GM23338 (cell line): ENCODE measurements at regions not wholly inside any gene's neighbourhood (a gene's known extent, or its start where the extent isn't known, plus 50 kb on each side); places are given as distances from the start of the nearest gene placed in this dataset.

ENCODE experiments used
- ATAC-seq: fragments of 200-7000 bp; cut with Tn5 transposase; 3 replicates; pipeline ENCODE4 v1.9.1; 2020
- DNase-seq: peaks from one replicate; pipeline ENCODE4 v3.0.0-alpha.2; 2015; ENCODE audit warnings: low spot score
- H2AFZ ChIP-seq: fragments of 200-600 bp; sonication (generic); 2 replicates; pipeline ENCODE4 v1.8.0; 2016; ENCODE audit warnings: antibody characterized with exemption, mild to moderate bottlenecking, moderate library complexity
- H3F3A ChIP-seq: fragments of 200-600 bp; sonication (generic); replicated peaks from 2 replicates; pipeline ENCODE4 v1.8.0; 2017; ENCODE audit warnings: antibody characterized with exemption, mixed run types, low read depth
- H3K27ac ChIP-seq: fragments of 200-600 bp; sonication (generic); 2 replicates; pipeline ENCODE4 v1.6.1; 2016; ENCODE audit warnings: low read depth
- H3K27me3 ChIP-seq: fragments of 200-600 bp; sonication (generic); 2 replicates; pipeline ENCODE4 v1.8.0; 2016; ENCODE audit warnings: mild to moderate bottlenecking, mixed run types, moderate library complexity; ENCODE audit not compliant: insufficient read depth
- H3K36me3 ChIP-seq: fragments of 200-600 bp; sonication (generic); 2 replicates; pipeline ENCODE4 v1.8.0; 2016; ENCODE audit warnings: mild to moderate bottlenecking; ENCODE audit not compliant: insufficient read depth
- H3K4me1 ChIP-seq: fragments of 200-600 bp; sonication (generic); 2 replicates; pipeline ENCODE4 v1.8.0; 2016; ENCODE audit warnings: mild to moderate bottlenecking, moderate library complexity; ENCODE audit not compliant: insufficient read depth
- H3K4me2 ChIP-seq: fragments of 200-600 bp; sonication (generic); 2 replicates; pipeline ENCODE4 v1.7.1; 2017; ENCODE audit warnings: mixed run types
- H3K4me3 ChIP-seq: fragments of 200-600 bp; sonication (generic); 2 replicates; pipeline ENCODE4 v1.6.1; 2016; ENCODE audit warnings: mixed run types
- H3K79me2 ChIP-seq: fragments of 200-600 bp; sonication (generic); replicated peaks from 2 replicates; pipeline ENCODE4 v1.8.0; 2017; ENCODE audit warnings: mild to moderate bottlenecking; ENCODE audit not compliant: insufficient read depth
- H3K9me2 ChIP-seq: fragments of 200-600 bp; sonication (generic); 2 replicates; pipeline ENCODE4 v1.8.0; 2017; ENCODE audit not compliant: insufficient read depth
- H4K20me1 ChIP-seq: fragments of 200-600 bp; sonication (generic); replicated peaks from 2 replicates; pipeline ENCODE4 v1.8.0; 2017; ENCODE audit warnings: mild to moderate bottlenecking; ENCODE audit not compliant: insufficient read depth
- H3K27ac Mint-ChIP-seq: 2 replicates; pipeline ENCODE4 v1.8.0; 2020; ENCODE audit warnings: inconsistent platforms, mild to moderate bottlenecking, moderate library complexity, mixed read lengths
- H3K27me3 Mint-ChIP-seq: 3 replicates; pipeline ENCODE4 v1.8.0; 2022; ENCODE audit warnings: low read depth, mild to moderate bottlenecking, moderate library complexity, mixed read lengths, inconsistent platforms; ENCODE audit not compliant: insufficient read depth, poor library complexity
- H3K36me3 Mint-ChIP-seq: 3 replicates; pipeline ENCODE4 v1.8.0; 2021; ENCODE audit warnings: low read depth, mild to moderate bottlenecking, inconsistent platforms, moderate library complexity, mixed read lengths
- H3K4me1 Mint-ChIP-seq: 3 replicates; pipeline ENCODE4 v1.8.0; 2020; ENCODE audit warnings: mild to moderate bottlenecking, inconsistent platforms, mixed read lengths
- H3K4me3 Mint-ChIP-seq: 3 replicates; pipeline ENCODE4 v1.8.0; 2021; ENCODE audit warnings: moderate library complexity, mild to moderate bottlenecking, inconsistent platforms, mixed read lengths
- H3K9me3 Mint-ChIP-seq: 3 replicates; pipeline ENCODE4 v1.8.0; 2020; ENCODE audit warnings: moderate library complexity, mild to moderate bottlenecking, inconsistent platforms, mixed read lengths
- CREB1 ChIP-seq: fragments of 250-450 bp; sonication (Bioruptor Pico); IDR thresholded peaks from 2 replicates; pipeline ENCODE4 v1.5.0; 2020; ENCODE audit warnings: low read depth, mild to moderate bottlenecking, moderate library complexity
- CTCF ChIP-seq, 2 experiments: fragments of 200-600 bp in 1 of 2; sonication (generic) in 1 of 2; conservative IDR thresholded peaks; 2 replicates each; pipeline versions ENCODE4 v1.5.1 to v1.6.1; 2016 to 2017; ENCODE audit warnings: antibody characterized with exemption in 2 of 2, low read depth in 2 of 2, mild to moderate bottlenecking in 2 of 2, moderate library complexity in 1 of 2
- ETS1 ChIP-seq: IDR thresholded peaks from 2 replicates; pipeline ENCODE4 v1.6.1; 2016; ENCODE audit warnings: antibody characterized with exemption
- EZH2phosphoT487 ChIP-seq: fragments of 200-600 bp; sonication (generic); IDR thresholded peaks from one replicate; pipeline ENCODE4 v1.8.1; 2018; ENCODE audit warnings: antibody characterized with exemption; ENCODE audit not compliant: unreplicated experiment
- JUNB ChIP-seq: IDR thresholded peaks from one replicate; pipeline ENCODE4 v1.6.1; 2016; ENCODE audit warnings: antibody characterized with exemption; ENCODE audit not compliant: unreplicated experiment
- NANOG ChIP-seq: IDR thresholded peaks from 2 replicates; pipeline ENCODE4 v1.6.1; 2016; ENCODE audit warnings: antibody characterized with exemption, borderline replicate concordance
- POLR2AphosphoS5 ChIP-seq: IDR thresholded peaks from 2 replicates; pipeline ENCODE4 v1.6.1; 2016; ENCODE audit warnings: antibody characterized with exemption, low read depth
- STAT1 ChIP-seq: IDR thresholded peaks from one replicate; pipeline ENCODE4 v1.6.1; 2016; ENCODE audit warnings: antibody characterized with exemption; ENCODE audit not compliant: unreplicated experiment
- ZNF114 ChIP-seq: fragments of 250-450 bp; sonication (Bioruptor Pico); IDR thresholded peaks from 2 replicates; pipeline ENCODE4 v1.5.0; 2020; ENCODE audit warnings: mild to moderate bottlenecking, moderate library complexity
- ZNF462 ChIP-seq: fragments of 250-450 bp; sonication (Bioruptor Pico); IDR thresholded peaks from 2 replicates; pipeline ENCODE4 v1.5.0; 2020; ENCODE audit warnings: mild to moderate bottlenecking, moderate library complexity

GRCh38 chr7:79653136-79653631, 199.7 kb upstream of the MAGI2 start:
- ATAC-seq (no peak), DNase-seq (no peak)
- H3K9me2 ChIP-seq, result no peaks in the 10 kb centered on the region
- H3K36me3 ChIP-seq, result no peaks in the 10 kb centered on the region
- H3K4me1 ChIP-seq, result no peaks in the 10 kb centered on the region
- H2AFZ ChIP-seq, result no peak overlapping the region
- no peaks in the 10 kb centered on the region for H3K36me3 Mint-ChIP-seq
- no peaks in the 10 kb centered on the region for H3K9me3 Mint-ChIP-seq
- no peak overlapping the region for H3K27ac ChIP-seq
- H3K27me3 Mint-ChIP-seq, result peaks cover 2% of the 10 kb centered on the region
- H3K27ac Mint-ChIP-seq, result no peak overlapping the region
- TF ChIP-seq ZNF114 (CRISPR knock-in tag) (no peak), ETS1 (no peak), POLR2AphosphoS5 (no peak), CTCF (conservative IDR thresholded peaks at IDR 0.05; ENCODE audit: low read depth in 2 of 2) (no peak), NANOG (no peak), CREB1 (CRISPR knock-in tag) (no peak), EZH2phosphoT487 (no peak), STAT1 (no peak)
- no peaks in the 10 kb centered on the region; the same call in 2 of the 3 replicates for H3K4me1 Mint-ChIP-seq
- no peaks in the 10 kb centered on the region for H3K79me2 ChIP-seq
- no peaks in the 10 kb centered on the region for H3F3A ChIP-seq
- H3K4me2 ChIP-seq, result no peak overlapping the region
- no peaks in the 10 kb centered on the region for H3K27me3 ChIP-seq
- no peak overlapping the region for H3K4me3 ChIP-seq
- no peaks in the 10 kb centered on the region for H4K20me1 ChIP-seq
- no peak overlapping the region for H3K4me3 Mint-ChIP-seq

- Mint-ChIP-seq H3K9me3 (no peaks in the 10 kb centered on the region), H3K27ac (no peak overlapping the region), H3K4me3 (no peak overlapping the region), H3K4me1 (peaks cover 4% of the 10 kb centered on the region), H3K36me3 (no peaks in the 10 kb centered on the region), H3K27me3 (peaks cover 5% of the 10 kb centered on the region)
- Histone ChIP-seq H3K4me3 (no peak overlapping the region), H3K27me3 (peaks cover 2% of the 10 kb centered on the region; the same call in 1 of the 2 replicates), H3K9me2 (no peaks in the 10 kb centered on the region), H3K36me3 (no peaks in the 10 kb centered on the region), H3K4me1 (no peaks in the 10 kb centered on the region; the same call in 1 of the 2 replicates), H3K79me2 (no peaks in the 10 kb centered on the region), H3F3A (no peaks in the 10 kb centered on the region), H3K4me2 (no peak overlapping the region), H2AFZ (no peak overlapping the region), H4K20me1 (no peaks in the 10 kb centered on the region), H3K27ac (no peak overlapping the region)
- no peak for ATAC-seq
- no peak for TF ChIP-seq EZH2phosphoT487
- TF ChIP-seq CREB1 (CRISPR knock-in tag), result no peak
- TF ChIP-seq ZNF462 (CRISPR knock-in tag), result no peak
- TF ChIP-seq POLR2AphosphoS5, result no peak
- TF ChIP-seq JUNB, result no peak
- TF ChIP-seq STAT1, result no peak
- DNase-seq, result no peak
Measured at GRCh38 chr7:79652619-79653018, 199.2 kb upstream of the MAGI2 start.
